Brain microvascular endothelial cell (primary cell): ENCODE measurements at regions not wholly inside any gene's neighbourhood (a gene's known extent, or its start where the extent isn't known, plus 50 kb on each side); places are given as distances from the start of the nearest gene placed in this dataset.
"Not testable (repeated sequence)": the region's sequence is repeated elsewhere in the genome, so short reads cannot be mapped to it uniquely, and the experiment has no call there.

Experiments used
- DNase-seq: peaks from one replicate; pipeline ENCODE4 v3.0.0-alpha.2; 2020
- H3K27ac ChIP-seq: fragments of 250-450 bp; sonication (Bioruptor Pico); 2 replicates; pipeline ENCODE4 v1.5.1; 2020; ENCODE audit warnings: mild to moderate bottlenecking, moderate library complexity
- H3K27me3 ChIP-seq: fragments of 250-450 bp; sonication (Bioruptor Pico); replicated peaks from 2 replicates; pipeline ENCODE4 v1.5.1; 2020; ENCODE audit warnings: mild to moderate bottlenecking
- H3K36me3 ChIP-seq: fragments of 250-450 bp; sonication (Bioruptor Pico); replicated peaks from 2 replicates; pipeline ENCODE4 v1.5.1; 2020; ENCODE audit warnings: mild to moderate bottlenecking
- H3K4me3 ChIP-seq: 2 replicates; pipeline ENCODE4 v1.5.1; 2011; ENCODE audit warnings: low read depth, mild to moderate bottlenecking, control low read depth, low read length, moderate library complexity
- CTCF ChIP-seq: IDR thresholded peaks from 2 replicates; pipeline ENCODE4 v1.5.1; 2011; ENCODE audit warnings: low read depth, mild to moderate bottlenecking, moderate library complexity, low read length, control low read depth, inconsistent platforms; ENCODE audit errors: missing control alignments
- in situ Hi-C: cut with HindIII; loops from 2 replicates; pipeline ENCODE4 v1.10.0; 2017; ENCODE audit warnings: low sequenced_read_pairs, low pct_ligation_motif_present

GRCh38 chr18:79603321-79604204, 76.0 kb upstream of the CTDP1 start:
- Histone ChIP-seq H3K4me3 (no peak overlapping the region), H3K27me3 (peaks cover 2% of the 10 kb centered on the region), H3K36me3 (no peaks in the 10 kb centered on the region), H3K27ac (no peak overlapping the region)
- DNase-seq, result no peak
- TF ChIP-seq CTCF, result no peak
- in situ Hi-C loops, result no loop called here

GRCh38 chr18:79604205-79604912, 75.2 kb upstream of the CTDP1 start:
- no peak for DNase-seq
- in situ Hi-C loops, result no loop called here
- no peaks in the 10 kb centered on the region for H3K27me3 ChIP-seq
- H3K36me3 ChIP-seq, result no peaks in the 10 kb centered on the region
- no peak overlapping the region for H3K4me3 ChIP-seq
- no peak overlapping the region for H3K27ac ChIP-seq
- no peak for TF ChIP-seq CTCF

- Histone ChIP-seq H3K36me3 (no peaks in the 10 kb centered on the region), H3K27ac (no peak overlapping the region), H3K4me3 (no peak overlapping the region), H3K27me3 (no peaks in the 10 kb centered on the region)
- no peak for DNase-seq
- TF ChIP-seq CTCF, result no peak
- in situ Hi-C loops, result no loop called here
These were observed 74.4 kb upstream of the CTDP1 start for GRCh38 chr18:79604913-79605880.

GRCh38 chr18:79606071-79606470, 73.5 kb upstream of the CTDP1 start:
- DNase-seq, H3K4me3 ChIP-seq, in situ Hi-C loops, H3K36me3 ChIP-seq, H3K27me3 ChIP-seq, H3K27ac ChIP-seq: not testable (repeated sequence)

- no peak for DNase-seq
- Histone ChIP-seq H3K4me3 (no peak overlapping the region), H3K36me3 (no peaks in the 10 kb centered on the region), H3K27ac (no peak overlapping the region), H3K27me3 (no peaks in the 10 kb centered on the region)
- in situ Hi-C loops, result no loop called here
- TF ChIP-seq CTCF, result no peak
These were observed 72.8 kb upstream of the CTDP1 start for GRCh38 chr18:79606621-79607331.
